ACC112 (cell line): ENCODE measurements at regions not wholly inside any gene's neighbourhood (a gene's known extent, or its start where the extent isn't known, plus 50 kb on each side); places are given as distances from the start of the nearest gene placed in this dataset.

Experiments
- H2AFZ ChIP-seq: fragments of 200-600 bp; sonication (generic); one replicate; pipeline ENCODE4 v1.6.0; 2017; ENCODE audit warnings: antibody characterized with exemption, low read length; ENCODE audit not compliant: unreplicated experiment
- H3K27ac ChIP-seq: fragments of 200-600 bp; sonication (generic); 2 replicates; pipeline ENCODE4 v1.5.1; 2014; ENCODE audit warnings: low read depth, mild to moderate bottlenecking, antibody characterized with exemption, low read length, moderate library complexity
- H3K27me3 ChIP-seq: fragments of 200-600 bp; sonication (generic); 2 replicates; pipeline ENCODE4 v1.6.1; 2014; ENCODE audit warnings: mild to moderate bottlenecking, antibody characterized with exemption, low read length, moderate library complexity, mixed read lengths; ENCODE audit not compliant: insufficient read depth
- H3K36me3 ChIP-seq: fragments of 200-600 bp; sonication (generic); 2 replicates; pipeline ENCODE4 v1.6.1; 2016; ENCODE audit warnings: mild to moderate bottlenecking, antibody characterized with exemption, low read length, moderate library complexity, mixed read lengths; ENCODE audit not compliant: insufficient read depth
- H3K4me1 ChIP-seq: fragments of 200-600 bp; sonication (generic); one replicate; pipeline ENCODE4 v1.6.1; 2016; ENCODE audit warnings: low read length, mixed read lengths; ENCODE audit not compliant: insufficient read depth, unreplicated experiment, control insufficient read depth
- H3K4me3 ChIP-seq: fragments of 200-600 bp; sonication (generic); 2 replicates; pipeline ENCODE4 v1.5.1; 2014; ENCODE audit warnings: mild to moderate bottlenecking, low read depth, low read length
- H3K79me2 ChIP-seq: fragments of 200-600 bp; sonication (generic); one replicate; pipeline ENCODE4 v1.6.0; 2016; ENCODE audit warnings: low read length; ENCODE audit not compliant: control insufficient read depth, unreplicated experiment, insufficient read depth

- H3K4me1 ChIP-seq: no peaks in the 10 kb centered on the region
- H3K79me2 ChIP-seq: no peaks in the 10 kb centered on the region
- H3K36me3 ChIP-seq: no peaks in the 10 kb centered on the region
- no peak overlapping the region for H3K4me3 ChIP-seq
- no peak overlapping the region for H3K27ac ChIP-seq
- H3K27me3 ChIP-seq: no peaks in the 10 kb centered on the region
- H2AFZ ChIP-seq: no peak overlapping the region
Observed at GRCh38 chr9:4921449-4921848, 63.6 kb upstream of the JAK2 start.

DNA sequence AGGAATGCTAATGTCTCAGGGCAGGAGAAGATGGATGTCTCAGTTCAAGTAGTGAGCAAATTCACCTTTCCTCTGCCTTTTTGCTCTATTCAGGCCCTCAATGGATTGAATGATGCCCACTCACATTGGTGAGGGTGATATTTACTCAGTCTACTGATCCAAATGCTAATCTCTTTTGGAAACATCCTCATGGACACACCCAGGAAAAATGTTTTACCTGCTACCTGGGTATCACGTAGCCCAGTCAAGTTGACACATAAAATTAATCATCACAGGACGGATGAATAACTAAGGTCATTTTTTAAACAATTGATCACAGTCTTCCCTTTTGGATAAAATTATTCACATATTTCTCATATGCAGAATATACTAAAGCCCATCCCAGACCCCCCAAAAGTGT is 63.0 kb upstream of the JAK2 start:
- Histone ChIP-seq H3K36me3 (no peaks in the 10 kb centered on the region), H3K27me3 (no peaks in the 10 kb centered on the region), H3K4me1 (no peaks in the 10 kb centered on the region), H3K79me2 (no peaks in the 10 kb centered on the region), H3K4me3 (no peak overlapping the region), H2AFZ (no peak overlapping the region), H3K27ac (no peak overlapping the region)

GRCh38 chr9:4922730-4923129 is 62.3 kb upstream of the JAK2 start:
- H3K4me3 ChIP-seq: no peak overlapping the region
- no peaks in the 10 kb centered on the region for H3K4me1 ChIP-seq
- no peaks in the 10 kb centered on the region for H3K27me3 ChIP-seq
- H3K36me3 ChIP-seq: no peaks in the 10 kb centered on the region
- H3K79me2 ChIP-seq: no peaks in the 10 kb centered on the region
- H2AFZ ChIP-seq: no peak overlapping the region
- no peak overlapping the region for H3K27ac ChIP-seq

- Histone ChIP-seq H3K27ac (no peak overlapping the region), H3K27me3 (no peaks in the 10 kb centered on the region), H3K79me2 (no peaks in the 10 kb centered on the region), H3K4me1 (no peaks in the 10 kb centered on the region), H3K36me3 (no peaks in the 10 kb centered on the region), H2AFZ (no peak overlapping the region), H3K4me3 (no peak overlapping the region)
Observed at GRCh38 chr9:4923141-4923540, 61.9 kb upstream of the JAK2 start.

DNA sequence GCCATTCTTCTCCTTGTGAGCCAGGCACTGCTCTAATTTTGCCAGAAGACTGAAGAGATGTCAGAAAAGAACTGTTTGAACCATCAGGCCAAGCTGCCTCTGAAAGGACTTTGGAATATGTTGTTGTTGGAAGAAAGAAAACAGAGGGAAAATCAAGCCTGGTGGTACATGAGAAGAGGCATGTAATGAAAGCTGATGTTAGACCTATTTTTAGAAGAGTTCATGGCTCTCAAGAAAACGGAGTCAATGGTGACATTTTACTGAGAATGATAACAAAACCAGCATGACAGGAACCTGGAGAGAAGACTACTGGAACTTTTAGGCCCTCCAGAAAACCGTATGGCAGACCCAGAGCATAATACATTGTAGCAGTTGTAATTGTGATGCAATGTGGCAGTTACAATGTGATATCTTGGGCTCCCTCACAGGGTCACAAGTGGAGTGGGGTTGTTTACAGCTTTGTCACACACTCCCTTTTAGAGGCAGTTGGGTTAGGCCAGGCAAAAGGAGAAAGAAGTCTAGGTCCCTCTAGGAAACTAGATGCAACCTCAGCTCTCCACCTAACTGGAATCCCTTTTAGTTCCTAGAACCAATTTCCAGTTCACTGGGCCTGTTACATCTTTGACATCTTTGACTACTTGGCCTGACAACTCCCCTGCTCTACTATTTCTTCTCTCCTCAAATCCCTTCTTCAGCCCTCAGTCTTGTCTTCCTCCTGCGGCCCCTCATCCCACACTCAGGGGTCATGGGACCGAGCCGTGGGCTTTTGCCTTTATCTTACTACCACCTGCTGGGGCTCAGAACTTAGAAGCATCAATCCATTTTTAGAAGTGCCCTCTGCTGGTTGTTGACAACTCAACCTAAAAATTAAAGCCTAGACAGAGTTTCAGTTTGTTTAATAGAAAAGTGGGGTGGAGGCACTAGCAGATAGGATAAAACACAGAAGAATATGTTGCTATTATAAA is 61.2 kb upstream of the JAK2 start:
- H3K27me3 ChIP-seq: no peaks in the 10 kb centered on the region
- no peaks in the 10 kb centered on the region for H3K79me2 ChIP-seq
- no peaks in the 10 kb centered on the region for H3K4me1 ChIP-seq
- no peak overlapping the region for H3K27ac ChIP-seq
- H3K4me3 ChIP-seq: no peak overlapping the region
- no peaks in the 10 kb centered on the region for H3K36me3 ChIP-seq
- H2AFZ ChIP-seq: no peak overlapping the region

- no peaks in the 10 kb centered on the region for H3K79me2 ChIP-seq
- no peak overlapping the region for H2AFZ ChIP-seq
- H3K27ac ChIP-seq: no peak overlapping the region
- peaks cover 9% of the 10 kb centered on the region for H3K4me1 ChIP-seq
- no peak overlapping the region for H3K4me3 ChIP-seq
- H3K27me3 ChIP-seq: no peaks in the 10 kb centered on the region
- no peaks in the 10 kb centered on the region for H3K36me3 ChIP-seq
Observed at GRCh38 chr9:4926239-4926638, 58.8 kb upstream of the JAK2 start.

DNA sequence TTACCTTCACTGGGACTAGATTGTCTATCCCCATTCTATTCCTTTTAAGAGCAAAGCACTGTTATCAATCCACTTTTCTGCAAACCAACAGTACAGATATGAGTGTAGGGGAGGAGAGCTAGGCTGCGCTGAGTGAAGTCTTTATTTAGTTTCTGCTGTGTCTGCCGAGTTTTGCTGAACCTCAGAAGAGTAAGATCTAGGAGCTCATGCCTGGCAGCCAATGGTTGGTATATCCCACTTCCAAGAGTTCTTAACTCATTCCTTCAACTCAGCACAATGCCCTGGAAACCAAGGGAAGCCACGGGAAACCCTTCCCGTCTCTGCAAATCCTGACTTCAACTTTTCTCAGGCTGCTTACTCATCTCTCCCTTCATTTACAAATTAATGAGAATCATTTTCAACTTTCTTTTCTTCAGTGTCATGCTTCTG is 58.0 kb upstream of the JAK2 start:
- Histone ChIP-seq H3K4me1 (peaks cover 9% of the 10 kb centered on the region), H2AFZ (peak overlapping the region; percentile 43), H3K36me3 (no peaks in the 10 kb centered on the region), H3K27me3 (no peaks in the 10 kb centered on the region), H3K27ac (no peak overlapping the region), H3K4me3 (no peak overlapping the region), H3K79me2 (no peaks in the 10 kb centered on the region)

DNA sequence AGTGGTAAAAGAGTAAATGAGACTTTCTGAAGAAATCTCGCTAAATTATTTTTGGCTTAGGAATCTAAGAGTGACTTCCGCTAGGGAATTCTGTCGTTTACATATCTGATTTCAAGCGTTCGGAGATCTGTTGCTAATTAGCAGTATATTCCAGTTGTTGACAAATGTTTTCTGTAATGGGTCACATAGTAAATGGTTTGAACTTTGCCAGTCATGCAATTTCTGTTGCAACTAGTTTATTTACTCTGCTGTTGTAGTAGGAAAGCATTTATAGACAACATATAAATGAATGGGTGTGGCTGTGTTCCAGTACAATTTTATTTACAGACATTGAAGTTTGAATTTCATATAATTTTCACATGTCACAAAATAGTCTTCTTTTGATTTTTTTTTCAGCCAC is 57.4 kb upstream of the JAK2 start:
- Histone ChIP-seq H3K27me3 (no peaks in the 10 kb centered on the region), H3K4me3 (no peak overlapping the region), H3K36me3 (no peaks in the 10 kb centered on the region), H2AFZ (no peak overlapping the region), H3K4me1 (peaks cover 9% of the 10 kb centered on the region), H3K79me2 (no peaks in the 10 kb centered on the region), H3K27ac (no peak overlapping the region)

GRCh38 chr9:4929917-4930316 is 55.2 kb upstream of the JAK2 start:
- Histone ChIP-seq H3K4me1 (peaks cover 18% of the 10 kb centered on the region), H3K27ac (no peak overlapping the region), H3K79me2 (no peaks in the 10 kb centered on the region), H3K4me3 (no peak overlapping the region), H2AFZ (no peak overlapping the region), H3K27me3 (no peaks in the 10 kb centered on the region), H3K36me3 (no peaks in the 10 kb centered on the region)

GRCh38 chr9:4932681-4933080 is 52.4 kb upstream of the JAK2 start:
- no peaks in the 10 kb centered on the region for H3K36me3 ChIP-seq
- H3K4me1 ChIP-seq: peaks cover 27% of the 10 kb centered on the region

DNA sequence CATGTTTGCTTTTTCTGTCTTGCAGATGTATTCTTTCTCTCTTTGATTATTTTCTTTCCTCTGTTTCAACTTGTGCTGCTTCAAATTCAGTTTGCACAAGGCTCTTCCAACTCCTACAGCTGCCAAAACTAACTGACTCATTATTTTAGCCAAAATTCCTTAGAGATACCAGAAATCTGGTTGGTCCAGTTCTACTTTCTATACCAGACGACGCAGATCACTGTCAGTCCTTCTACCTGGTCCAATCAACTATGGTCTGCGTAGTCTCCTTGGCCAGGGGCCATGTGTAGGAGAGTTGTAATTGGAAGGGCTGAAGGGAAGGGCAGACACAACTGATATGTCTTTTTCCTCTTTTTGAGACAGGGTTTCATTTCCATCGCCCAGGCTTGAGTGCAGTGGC is 51.9 kb upstream of the JAK2 start:
- H3K27me3 ChIP-seq: no peaks in the 10 kb centered on the region
- H3K36me3 ChIP-seq: no peaks in the 10 kb centered on the region
- no peak overlapping the region for H2AFZ ChIP-seq
- no peak overlapping the region for H3K27ac ChIP-seq
- peaks cover 27% of the 10 kb centered on the region for H3K4me1 ChIP-seq
- no peak overlapping the region for H3K4me3 ChIP-seq
- H3K79me2 ChIP-seq: no peaks in the 10 kb centered on the region

More at GRCh38 chr9:4932681-4933080, 52.4 kb upstream of the JAK2 start:
- Histone ChIP-seq H2AFZ (no peak overlapping the region), H3K79me2 (no peaks in the 10 kb centered on the region), H3K27ac (no peak overlapping the region), H3K27me3 (no peaks in the 10 kb centered on the region), H3K4me3 (no peak overlapping the region)
